ENCODE measurements at regions not wholly inside any gene's neighbourhood (a gene's known extent, or its start where the extent isn't known, plus 50 kb on each side); places are given as distances from the start of the nearest gene placed in this dataset.

GRCh38 chr2:125037135-125037653 lies 1012.1 kb downstream of the CNTNAP5 start:
- DNase-seq = no peak
- Histone ChIP-seq H3K9me2 (ENCODE audit: insufficient read depth) (no peaks in the 10 kb centered on the region), H2AFZ (no peak overlapping the region), H3K4me3 (no peak overlapping the region), H4K20me1 (ENCODE audit: insufficient read depth) (no peaks in the 10 kb centered on the region), H3K4me1 (replicated peaks; ENCODE audit: insufficient read depth) (no peaks in the 10 kb centered on the region), H3K27ac (no peak overlapping the region), H3K79me2 (ENCODE audit: low read depth) (no peaks in the 10 kb centered on the region), H3K27me3 (ENCODE audit: insufficient read depth, low read depth) (no peaks in the 10 kb centered on the region), H3K9me3 (ENCODE audit: insufficient read depth, low read depth) (no peaks in the 10 kb centered on the region), H3F3A (ENCODE audit: insufficient read depth, low read depth) (no peaks in the 10 kb centered on the region), H3K36me3 (ENCODE audit: low read depth) (no peaks in the 10 kb centered on the region), H3K4me2 (no peak overlapping the region)
- no TSS peak for BruUV-seq (replicated peaks)
- intact Hi-C loops (cut with micrococcal nuclease; ENCODE audit: unreplicated experiment) = no loop called here
- ChIA-PET POLR2A (ENCODE audit: unreplicated experiment) (interaction anchor here (0.7 kb wide), 1 partner anchor 345 kb away, joined by 13 read pairs; no protein-coding TSS in a partner anchor), CTCF (no interaction called here)
- TF ChIP-seq EZH2 (IDR thresholded peaks at IDR 0.05; ENCODE audit: low read depth) = no peak
- no peak for TF ChIP-seq CTCF (conservative IDR thresholded peaks at IDR 0.05)

GRCh38 chr2:125041846-125042245 lies 1016.8 kb downstream of the CNTNAP5 start:
- intact Hi-C loops (cut with micrococcal nuclease; ENCODE audit: unreplicated experiment) = no loop called here
- BruUV-seq (replicated peaks) = no TSS peak
- Histone ChIP-seq H3K4me1 (replicated peaks; ENCODE audit: insufficient read depth) (no peaks in the 10 kb centered on the region), H3K4me2 (no peak overlapping the region), H3K36me3 (ENCODE audit: low read depth) (no peaks in the 10 kb centered on the region), H3F3A (ENCODE audit: insufficient read depth, low read depth) (no peaks in the 10 kb centered on the region), H3K9me3 (ENCODE audit: insufficient read depth, low read depth) (no peaks in the 10 kb centered on the region), H3K27ac (no peak overlapping the region), H3K4me3 (no peak overlapping the region), H3K27me3 (ENCODE audit: insufficient read depth, low read depth) (no peaks in the 10 kb centered on the region), H3K9me2 (ENCODE audit: insufficient read depth) (no peaks in the 10 kb centered on the region), H2AFZ (no peak overlapping the region), H4K20me1 (ENCODE audit: insufficient read depth) (no peaks in the 10 kb centered on the region), H3K79me2 (ENCODE audit: low read depth) (no peaks in the 10 kb centered on the region)
- CTCF ChIA-PET = no interaction called here
- POLR2A ChIA-PET (ENCODE audit: unreplicated experiment) = no interaction called here
- TF ChIP-seq CTCF (conservative IDR thresholded peaks at IDR 0.05) (no peak), EZH2 (IDR thresholded peaks at IDR 0.05; ENCODE audit: low read depth) (no peak)
- DNase-seq = no peak

GRCh38 chr2:125042727-125043126 lies 1017.6 kb downstream of the CNTNAP5 start:
- no peak overlapping the region for H2AFZ ChIP-seq
- no peaks in the 10 kb centered on the region for H3K9me2 ChIP-seq (ENCODE audit: insufficient read depth)
- no peak overlapping the region for H3K4me3 ChIP-seq
- no peak overlapping the region for H3K4me2 ChIP-seq
- POLR2A ChIA-PET (ENCODE audit: unreplicated experiment) = no interaction called here
- BruUV-seq (replicated peaks) = no TSS peak
- no peaks in the 10 kb centered on the region for H3K9me3 ChIP-seq (ENCODE audit: insufficient read depth, low read depth)
- DNase-seq = no peak
- no peaks in the 10 kb centered on the region for H4K20me1 ChIP-seq (ENCODE audit: insufficient read depth)
- no peaks in the 10 kb centered on the region for H3K27me3 ChIP-seq (ENCODE audit: insufficient read depth, low read depth)
- intact Hi-C loops (cut with micrococcal nuclease; ENCODE audit: unreplicated experiment) = no loop called here
- H3K36me3 ChIP-seq (ENCODE audit: low read depth) = no peaks in the 10 kb centered on the region
- H3K4me1 ChIP-seq (replicated peaks; ENCODE audit: insufficient read depth) = no peaks in the 10 kb centered on the region
- CTCF ChIA-PET = no interaction called here
- H3K79me2 ChIP-seq (ENCODE audit: low read depth) = no peaks in the 10 kb centered on the region
- H3K27ac ChIP-seq = no peak overlapping the region
- no peak for TF ChIP-seq EZH2 (IDR thresholded peaks at IDR 0.05; ENCODE audit: low read depth)
- TF ChIP-seq CTCF (conservative IDR thresholded peaks at IDR 0.05) = no peak
- H3F3A ChIP-seq (ENCODE audit: insufficient read depth, low read depth) = no peaks in the 10 kb centered on the region

Measured in PC-9 (cell line).